SK-N-SH (cell line): ENCODE measurements at regions not wholly inside any gene's neighbourhood (a gene's known extent, or its start where the extent isn't known, plus 50 kb on each side); places are given as distances from the start of the nearest gene placed in this dataset.

ENCODE experiments used
- CTCF ChIP-seq: fragments of 200-600 bp; sonication (generic); IDR thresholded peaks from 2 replicates; pipeline ENCODE4 v1.6.1; 2017; ENCODE audit warnings: antibody characterized with exemption, mild to moderate bottlenecking, moderate library complexity
- EP300 ChIP-seq, 2 experiments: IDR thresholded peaks; 2 replicates each; pipeline versions ENCODE4 v1.4.0 to v1.6.1; 2012; ENCODE audit warnings: borderline replicate concordance in 1 of 2, low read depth in 1 of 2, low read length in 1 of 2
- EZH2phosphoT487 ChIP-seq: fragments of 200-600 bp; sonication (generic); IDR thresholded peaks from 2 replicates; pipeline ENCODE4 v1.6.1; 2017; ENCODE audit warnings: low read depth, mixed run types, mild to moderate bottlenecking, antibody characterized with exemption, moderate library complexity, borderline replicate concordance
- GABPA ChIP-seq: IDR thresholded peaks from 2 replicates; pipeline ENCODE4 v1.4.0; 2012; ENCODE audit warnings: low read depth, mild to moderate bottlenecking
- PBX3 ChIP-seq: IDR thresholded peaks from 2 replicates; pipeline ENCODE4; 2012
- POLR2AphosphoS5 ChIP-seq: IDR thresholded peaks from 2 replicates; pipeline ENCODE4 v1.6.1; 2012; ENCODE audit warnings: low read depth, low read length
- TAF1 ChIP-seq: IDR thresholded peaks from 2 replicates; pipeline ENCODE4 v1.6.1; 2012; ENCODE audit warnings: low read depth, mild to moderate bottlenecking, low read length, moderate library complexity, borderline replicate concordance
- TCF12 ChIP-seq: IDR thresholded peaks from 2 replicates; pipeline ENCODE4 v1.4.0; 2012
- YY1 ChIP-seq: IDR thresholded peaks from 2 replicates; pipeline ENCODE4 v1.4.0; 2012; ENCODE audit warnings: low read depth, mild to moderate bottlenecking

GRCh38 chr4:151953795-151954372 lies 193.1 kb upstream of the GATB start:
- TF ChIP-seq CTCF (no peak), TCF12 (no peak), YY1 (no peak), POLR2AphosphoS5 (no peak), EP300 (IDR thresholded peaks at IDR 0.05; ENCODE audit: borderline replicate concordance in 1 of 2, low read depth in 1 of 2, low read length in 1 of 2) (no peak), PBX3 (no peak), GABPA (no peak), EZH2phosphoT487 (no peak), TAF1 (no peak)
